ENCODE measurements at regions not wholly inside any gene's neighbourhood (a gene's known extent, or its start where the extent isn't known, plus 50 kb on each side); places are given as distances from the start of the nearest gene placed in this dataset.
A peak's percentile ranks its signal among the peaks of the same experiment; 100 is the strongest.

- TF ChIP-seq ZNF462 (CRISPR knock-in tag; IDR thresholded peaks at IDR 0.05) (no peak), EZH2phosphoT487 (IDR thresholded peaks at IDR 0.05; ENCODE audit: unreplicated experiment) (no peak), CREB1 (CRISPR knock-in tag; IDR thresholded peaks at IDR 0.05; ENCODE audit: low read depth) (no peak)
These were observed 99.1 kb upstream of the PRSS16 start (continued) for GRCh38 chr6:27148404-27148795.

GRCh38 chr6:27149150-27149549 lies 98.4 kb upstream of the PRSS16 start:
- peaks cover 2% of the 10 kb centered on the region; the same call in 1 of the 3 replicates for H3K9me3 Mint-ChIP-seq
- peak overlapping the region; percentile 99 for H3K27ac ChIP-seq (ENCODE audit: low read depth)
- peak overlapping the region; percentile 78; the same call in 1 of the 2 replicates for H3K27ac Mint-ChIP-seq
- H3K4me1 ChIP-seq (ENCODE audit: insufficient read depth): peaks cover 13% of the 10 kb centered on the region; the same call in 1 of the 2 replicates
- no peaks in the 10 kb centered on the region for H3K36me3 ChIP-seq (ENCODE audit: insufficient read depth)
- peaks cover 3% of the 10 kb centered on the region; the same call in 2 of the 3 replicates for H3K36me3 Mint-ChIP-seq (ENCODE audit: low read depth)
- H2AFZ ChIP-seq: no peak overlapping the region
- DNase-seq (ENCODE audit: low spot score): no peak
- peaks cover 13% of the 10 kb centered on the region for H3K4me1 Mint-ChIP-seq
- no peaks in the 10 kb centered on the region for H4K20me1 ChIP-seq (replicated peaks; ENCODE audit: insufficient read depth)
- peak; percentile 3; the same call in 2 of the 3 replicates for ATAC-seq
- H3F3A ChIP-seq (replicated peaks; ENCODE audit: low read depth): peaks cover 6% of the 10 kb centered on the region; the same call in 1 of the 2 replicates
- H3K27me3 ChIP-seq (ENCODE audit: insufficient read depth): no peaks in the 10 kb centered on the region
- no peaks in the 10 kb centered on the region for H3K9me2 ChIP-seq (ENCODE audit: insufficient read depth)
- peaks cover 21% of the 10 kb centered on the region for H3K79me2 ChIP-seq (replicated peaks; ENCODE audit: insufficient read depth)
- H3K4me3 ChIP-seq: 0 out of 2 replicates have a peak overlapping the region, but pooled peaks have one; percentile 2
- H3K4me3 Mint-ChIP-seq: no peak overlapping the region; the same call in 1 of the 3 replicates
- peaks cover 14% of the 10 kb centered on the region for H3K27me3 Mint-ChIP-seq (ENCODE audit: insufficient read depth, low read depth, poor library complexity)
- no peak overlapping the region for H3K4me2 ChIP-seq
- TF ChIP-seq STAT1 (IDR thresholded peaks at IDR 0.05; ENCODE audit: unreplicated experiment) (no peak), CREB1 (CRISPR knock-in tag; IDR thresholded peaks at IDR 0.05; ENCODE audit: low read depth) (no peak), ZNF462 (CRISPR knock-in tag; IDR thresholded peaks at IDR 0.05) (no peak), POLR2AphosphoS5 (IDR thresholded peaks at IDR 0.05; ENCODE audit: low read depth) (no peak), ETS1 (IDR thresholded peaks at IDR 0.05) (no peak), EZH2phosphoT487 (IDR thresholded peaks at IDR 0.05; ENCODE audit: unreplicated experiment) (no peak), JUNB (IDR thresholded peaks at IDR 0.05; ENCODE audit: unreplicated experiment) (no peak), NANOG (IDR thresholded peaks at IDR 0.05; ENCODE audit: borderline replicate concordance) (no peak)
